MM.1S (cell line): ENCODE measurements at regions not wholly inside any gene's neighbourhood (a gene's known extent, or its start where the extent isn't known, plus 50 kb on each side); places are given as distances from the start of the nearest gene placed in this dataset.

Experiments used
- DNase-seq: peaks from one replicate; pipeline ENCODE4 v3.0.0-alpha.2; 2015
- H2AFZ ChIP-seq: fragments of 300-600 bp; sonication (generic); 2 replicates; pipeline ENCODE4 v1.6.0; 2016; ENCODE audit warnings: antibody characterized with exemption, low read length
- H3F3A ChIP-seq: fragments of 300-600 bp; sonication (generic); 2 replicates; pipeline ENCODE4 v1.6.1; 2016; ENCODE audit warnings: mild to moderate bottlenecking, antibody characterized with exemption, low read length, moderate library complexity, mixed read lengths; ENCODE audit not compliant: insufficient read depth
- H3K27ac ChIP-seq: fragments of 300-600 bp; sonication (generic); 2 replicates; pipeline ENCODE4 v1.5.1; 2016; ENCODE audit warnings: mild to moderate bottlenecking, low read length
- H3K27me3 ChIP-seq: fragments of 300-600 bp; sonication (generic); replicated peaks from 2 replicates; pipeline ENCODE4 v1.6.0; 2016; ENCODE audit warnings: low read length; ENCODE audit not compliant: insufficient read depth
- H3K36me3 ChIP-seq: fragments of 300-600 bp; sonication (generic); replicated peaks from 2 replicates; pipeline ENCODE4 v1.6.1; 2016; ENCODE audit warnings: mild to moderate bottlenecking, low read length, mixed read lengths; ENCODE audit not compliant: insufficient read depth
- H3K4me1 ChIP-seq: fragments of 300-600 bp; sonication (generic); 2 replicates; pipeline ENCODE4 v1.6.1; 2016; ENCODE audit warnings: low read length, mixed read lengths
- H3K4me2 ChIP-seq: fragments of 300-600 bp; sonication (generic); 2 replicates; pipeline ENCODE4 v1.6.0; 2016; ENCODE audit warnings: low read depth, low read length
- H3K4me3 ChIP-seq: fragments of 300-600 bp; sonication (generic); 2 replicates; pipeline ENCODE4 v1.5.1; 2016; ENCODE audit warnings: low read length, mixed read lengths
- H3K79me2 ChIP-seq: fragments of 300-600 bp; sonication (generic); 2 replicates; pipeline ENCODE4 v1.6.1; 2016; ENCODE audit warnings: mixed run types, low read length, mixed read lengths
- H3K9ac ChIP-seq: fragments of 300-600 bp; sonication (generic); 2 replicates; pipeline ENCODE4 v1.6.1; 2016; ENCODE audit warnings: low read length, mixed read lengths
- H3K9me2 ChIP-seq: fragments of 300-600 bp; sonication (generic); replicated peaks from 2 replicates; pipeline ENCODE4 v1.6.1; 2016; ENCODE audit warnings: mild to moderate bottlenecking, low read length, mixed read lengths; ENCODE audit not compliant: insufficient read depth
- H3K9me3 ChIP-seq: fragments of 300-600 bp; sonication (generic); replicated peaks from 2 replicates; pipeline ENCODE4 v1.6.1; 2016; ENCODE audit warnings: mild to moderate bottlenecking, low read length, mixed read lengths; ENCODE audit not compliant: insufficient read depth
- H4K20me1 ChIP-seq: fragments of 300-600 bp; sonication (generic); 2 replicates; pipeline ENCODE4 v1.6.1; 2016; ENCODE audit warnings: mild to moderate bottlenecking, low read length, moderate library complexity, mixed read lengths; ENCODE audit not compliant: insufficient read depth
- CTCF ChIP-seq: fragments of 300-600 bp; sonication (generic); IDR thresholded peaks from 2 replicates; pipeline ENCODE4 v1.5.1; 2016; ENCODE audit warnings: antibody characterized with exemption, low read length, mixed read lengths
- EZH2 ChIP-seq: fragments of 300-600 bp; sonication (generic); optimal IDR thresholded peaks from 2 replicates; pipeline ENCODE3; 2017; ENCODE audit warnings: low read depth, mild to moderate bottlenecking, antibody characterized with exemption, low read length, mixed read lengths
- EZH2phosphoT487 ChIP-seq: fragments of 300-600 bp; sonication (generic); IDR thresholded peaks from 2 replicates; pipeline ENCODE4 v1.6.1; 2018; ENCODE audit warnings: antibody characterized with exemption, low read length

GRCh38 chr1:60833173-60833572 is 249.2 kb upstream of the NFIA start:
- Histone ChIP-seq H3K4me2 (no peak overlapping the region), H3K27me3 (no peaks in the 10 kb centered on the region)
- TF ChIP-seq EZH2phosphoT487: no peak
- TF ChIP-seq CTCF: no peak
- TF ChIP-seq EZH2: no peak

GRCh38 chr1:60832367-60832766 is 250.0 kb upstream of the NFIA start:
- Histone ChIP-seq H3K9me2 (no peaks in the 10 kb centered on the region), H3F3A (no peaks in the 10 kb centered on the region), H3K4me2 (no peak overlapping the region), H3K9me3 (no peaks in the 10 kb centered on the region), H3K79me2 (no peaks in the 10 kb centered on the region), H3K9ac (no peak overlapping the region), H3K36me3 (no peaks in the 10 kb centered on the region), H3K4me3 (no peak overlapping the region), H4K20me1 (no peaks in the 10 kb centered on the region), H3K27me3 (no peaks in the 10 kb centered on the region), H2AFZ (no peak overlapping the region), H3K27ac (no peak overlapping the region), H3K4me1 (no peaks in the 10 kb centered on the region)
- no peak for DNase-seq
- TF ChIP-seq CTCF (no peak), EZH2 (no peak), EZH2phosphoT487 (no peak)

More at GRCh38 chr1:60833173-60833572, 249.2 kb upstream of the NFIA start:
- no peak overlapping the region for H3K4me3 ChIP-seq
- no peaks in the 10 kb centered on the region for H3F3A ChIP-seq
- H3K9me2 ChIP-seq: no peaks in the 10 kb centered on the region
- no peaks in the 10 kb centered on the region for H3K79me2 ChIP-seq
- no peak overlapping the region for H3K9ac ChIP-seq
- no peaks in the 10 kb centered on the region for H3K4me1 ChIP-seq
- H2AFZ ChIP-seq: no peak overlapping the region
- no peaks in the 10 kb centered on the region for H3K9me3 ChIP-seq
- H3K27ac ChIP-seq: no peak overlapping the region
- no peaks in the 10 kb centered on the region for H3K36me3 ChIP-seq
- no peaks in the 10 kb centered on the region for H4K20me1 ChIP-seq
- DNase-seq: no peak

GRCh38 chr1:60831780-60832179 is 250.6 kb upstream of the NFIA start:
- no peak overlapping the region for H3K9ac ChIP-seq
- H3K4me3 ChIP-seq: no peak overlapping the region
- no peak for DNase-seq
- H3K36me3 ChIP-seq: no peaks in the 10 kb centered on the region
- H3K79me2 ChIP-seq: no peaks in the 10 kb centered on the region
- H2AFZ ChIP-seq: no peak overlapping the region
- no peaks in the 10 kb centered on the region for H3K9me3 ChIP-seq
- no peaks in the 10 kb centered on the region for H3K27me3 ChIP-seq
- no peaks in the 10 kb centered on the region for H4K20me1 ChIP-seq
- H3K4me2 ChIP-seq: no peak overlapping the region
- no peaks in the 10 kb centered on the region for H3K9me2 ChIP-seq
- TF ChIP-seq EZH2phosphoT487: no peak
- TF ChIP-seq EZH2: no peak
- no peak for TF ChIP-seq CTCF
- no peaks in the 10 kb centered on the region for H3K4me1 ChIP-seq
- no peak overlapping the region for H3K27ac ChIP-seq
- no peaks in the 10 kb centered on the region for H3F3A ChIP-seq
